Ovary (tissue), 7 donors: ENCODE measurements at regions not wholly inside any gene's neighbourhood (a gene's known extent, or its start where the extent isn't known, plus 50 kb on each side); places are given as distances from the start of the nearest gene placed in this dataset.

Experiments
- DNase-seq, 5 donors: peaks; one replicate each; pipeline ENCODE4 v3.0.0-alpha.2; 2019 to 2020
- H3K27ac ChIP-seq, 2 donors: fragments of 200-600 bp; one replicate each; pipeline versions ENCODE4 v1.5.1 to v1.8.0; 2019 to 2022
- H3K27me3 ChIP-seq: fragments of 200-600 bp; one replicate; pipeline ENCODE4 v1.8.0; 2022
- H3K36me3 ChIP-seq: fragments of 200-600 bp; sonication (generic); one replicate; pipeline ENCODE4 v1.5.1; 2019
- H3K4me1 ChIP-seq: one replicate; pipeline ENCODE4 v1.8.1; 2013; ENCODE audit warnings: mild to moderate bottlenecking, moderate library complexity; ENCODE audit not compliant: insufficient read depth
- H3K4me3 ChIP-seq: fragments of 200-600 bp; sonication (generic); one replicate; pipeline ENCODE4 v1.5.1; 2017
- H3K9me3 ChIP-seq, 2 donors: fragments of 200-600 bp in 1 of 2; sonication (generic) in 1 of 2; one replicate each; pipeline versions ENCODE4 v1.5.1 to v1.8.1; 2013 to 2019; ENCODE audit warnings: mild to moderate bottlenecking in 1 of 2, moderate library complexity in 1 of 2
- CTCF ChIP-seq, 3 donors: fragments of 450-650 bp in 2 of 3; fragments of 200-600 bp in 1 of 3; IDR thresholded peaks; one replicate each; pipeline versions ENCODE4 v1.5.1 to v1.8.0; 2016 to 2022; ENCODE audit warnings: antibody characterized with exemption in 3 of 3, mild to moderate bottlenecking in 1 of 3
- EP300 ChIP-seq: sonication (generic); formaldehyde crosslinking; IDR thresholded peaks from one replicate; pipeline ENCODE4 v1.6.1; 2017; ENCODE audit warnings: antibody characterized with exemption
- POLR2A ChIP-seq: fragments of 450-650 bp; IDR thresholded peaks from one replicate; pipeline ENCODE4 v1.6.1; 2017; ENCODE audit warnings: antibody characterized with exemption, mild to moderate bottlenecking, moderate library complexity
- WGBS, 3 donors: extraction: QIAGEN DNeasy Blood & Tissue Kit in 1 of 3; methylation state at CpG; one replicate each; pipeline versions ENCODE4 v1.1.5 to v1.1.7; 2013 to 2017; 5-methylcytosine and 5-hydroxymethylcytosine counted together
- intact Hi-C, 4 donors: fragments of 100-400 bp; cut with DNase I; formaldehyde crosslinking; loops; one replicate each; pipeline versions ENCODE4 v1.11.0 to v1.15.1; 2022 to 2023
- donor health status: DM: no; HTN: no; CAD: no; lungs with moderate emphysema.
- donor health status: DM: no; HTN: no; CAD: no.
- donor health status: Bipolar disorder and iron deficiency.
- donor health status: DM: no; HTN: no; CAD: no.
- donor health status: DM: yes; HTN: yes; CAD: no.

DNA sequence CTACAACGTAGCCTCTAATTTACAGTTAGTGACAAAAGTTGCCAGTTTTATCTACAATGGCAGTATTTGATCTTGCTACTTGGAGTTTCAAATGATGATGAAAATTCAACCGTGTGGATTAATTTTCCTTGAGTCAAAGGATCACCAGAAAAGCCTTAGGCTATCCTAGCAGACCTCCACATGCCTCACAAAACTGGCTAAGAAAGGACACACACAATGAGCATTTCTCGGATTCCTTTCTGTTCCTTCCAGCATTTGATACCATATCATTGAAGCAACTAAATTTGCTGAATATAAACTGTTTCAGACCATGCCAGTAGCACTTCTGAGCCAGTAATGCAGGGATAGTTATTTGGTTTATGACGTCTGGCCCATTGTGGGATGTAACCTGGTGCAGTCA is 587.4 kb upstream of the MDFIC2 start:
- DNase-seq: no peak
- no peaks in the 10 kb centered on the region for H3K36me3 ChIP-seq
- no peak overlapping the region for H3K4me3 ChIP-seq
- H3K4me1 ChIP-seq: no peaks in the 10 kb centered on the region
- TF ChIP-seq EP300 (no peak), POLR2A (no peak), CTCF (IDR thresholded peaks at IDR 0.05) (no peak)
- intact Hi-C loops: no loop called here
- no peaks in the 10 kb centered on the region for H3K9me3 ChIP-seq
- 61 to 77% (median 67%) methylated on average over 4 of the region's 4 CpGs for WGBS, 3 donors
- no peak overlapping the region for H3K27ac ChIP-seq
- H3K27me3 ChIP-seq: no peaks in the 10 kb centered on the region

DNA sequence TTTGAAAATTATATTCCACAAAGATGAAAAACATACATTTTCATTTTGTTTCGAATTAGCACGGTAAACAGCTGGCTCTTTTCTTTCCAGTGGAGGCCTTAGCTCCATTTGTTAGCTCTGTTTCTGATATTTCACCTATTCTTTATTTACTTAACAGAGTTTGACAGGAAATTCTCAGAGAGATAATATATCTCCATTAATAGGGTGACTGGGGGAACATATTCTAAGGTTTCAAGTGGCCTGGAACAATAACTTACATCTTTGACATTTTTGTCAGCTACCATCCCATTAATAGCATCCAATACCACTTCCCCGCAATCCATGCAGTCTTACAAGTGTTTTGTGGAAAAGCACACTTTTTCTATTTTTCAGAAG is 577.6 kb upstream of the MDFIC2 start:
- no peaks in the 10 kb centered on the region for H3K27me3 ChIP-seq
- intact Hi-C loops: no loop called here
- WGBS, 3 donors: 46 to 57% (median 51%) methylated on average over 3 of the region's 3 CpGs
- no peaks in the 10 kb centered on the region for H3K9me3 ChIP-seq
- peaks cover 1% of the 10 kb centered on the region for H3K4me1 ChIP-seq
- no peak overlapping the region for H3K4me3 ChIP-seq
- no peaks in the 10 kb centered on the region for H3K36me3 ChIP-seq
- H3K27ac ChIP-seq: no peak overlapping the region
- no peak for DNase-seq
- TF ChIP-seq CTCF (IDR thresholded peaks at IDR 0.05): no peak
- no peak for TF ChIP-seq EP300
- TF ChIP-seq POLR2A: no peak

DNA sequence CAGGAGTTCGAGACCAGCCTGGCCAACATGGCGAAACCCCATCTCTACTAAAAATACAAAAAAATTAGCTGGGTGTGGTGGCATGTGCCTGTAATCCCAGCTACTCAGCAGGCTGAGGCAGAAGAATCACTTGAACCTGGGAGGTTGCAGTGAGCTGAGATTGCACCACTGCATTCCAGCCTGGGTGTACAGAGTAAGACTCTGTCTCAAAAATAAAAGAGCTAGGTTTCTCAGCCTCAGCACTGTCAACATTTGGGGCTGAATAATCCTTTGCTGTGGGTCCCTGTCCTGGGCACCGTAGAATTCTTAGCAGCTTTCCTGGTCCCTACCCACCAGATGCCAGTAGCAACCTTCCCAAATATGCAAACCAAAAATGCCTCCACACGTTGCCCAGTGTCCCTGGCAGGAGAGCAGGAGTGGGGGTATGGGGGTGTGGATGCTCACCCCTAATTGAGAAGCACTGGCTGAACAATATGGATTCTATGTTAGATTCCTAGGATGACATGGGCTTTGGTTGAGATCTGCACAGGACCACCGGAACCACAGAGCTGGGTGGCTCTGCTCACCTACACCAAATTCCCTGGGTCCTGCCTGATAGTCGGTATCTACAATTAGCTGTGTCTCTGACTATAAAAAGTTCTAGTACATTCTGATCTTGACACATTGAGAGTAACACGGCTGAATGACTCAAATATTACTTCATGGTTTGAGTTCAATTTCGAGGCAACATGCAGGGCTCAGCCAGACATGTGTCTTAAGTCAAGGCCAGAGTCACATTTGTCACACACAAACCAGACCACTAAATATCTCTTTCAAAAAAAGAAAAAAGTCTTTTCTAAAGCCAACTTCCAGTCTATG is 577.0 kb upstream of the MDFIC2 start:
- no peaks in the 10 kb centered on the region for H3K9me3 ChIP-seq
- peaks cover 1% of the 10 kb centered on the region for H3K4me1 ChIP-seq
- no peaks in the 10 kb centered on the region for H3K27me3 ChIP-seq
- 52 to 58% (median 55%) methylated on average over 8 of the region's 8 CpGs for WGBS, 3 donors
- TF ChIP-seq POLR2A (no peak), CTCF (IDR thresholded peaks at IDR 0.05) (no peak), EP300 (no peak)
- no peaks in the 10 kb centered on the region for H3K36me3 ChIP-seq
- no peak overlapping the region for H3K4me3 ChIP-seq
- peak in 1 of 5 donors; percentile 39 for DNase-seq
- intact Hi-C loops: no loop called here
- H3K27ac ChIP-seq: peak overlapping the region; percentile 4 to 6

- intact Hi-C loops: no loop called here
- TF ChIP-seq CTCF (IDR thresholded peaks at IDR 0.05) (no peak), EP300 (no peak), POLR2A (no peak)
- H3K4me1 ChIP-seq: peaks cover 1% of the 10 kb centered on the region
- H3K36me3 ChIP-seq: no peaks in the 10 kb centered on the region
- no peaks in the 10 kb centered on the region for H3K9me3 ChIP-seq
- DNase-seq: no peak
- 96 to 97% (median 96%) methylated on average over 6 of the region's 6 CpGs for WGBS, 3 donors
- no peak overlapping the region for H3K4me3 ChIP-seq
- H3K27ac ChIP-seq: no peak overlapping the region
- H3K27me3 ChIP-seq: no peaks in the 10 kb centered on the region
Measured at GRCh38 chr3:70885636-70886035, 573.2 kb upstream of the MDFIC2 start.
